ENCODE measurements at regions not wholly inside any gene's neighbourhood (a gene's known extent, or its start where the extent isn't known, plus 50 kb on each side); places are given as distances from the start of the nearest gene placed in this dataset.

GRCh38 chr2:81974216-81974615 lies 1669.7 kb upstream of the LRRTM1 start:
- Mint-ChIP-seq H3K9me3 (no peaks in the 10 kb centered on the region), H3K4me3 (no peak overlapping the region), H3K36me3 (ENCODE audit: insufficient read depth) (no peaks in the 10 kb centered on the region), H3K27ac (ENCODE audit: low read depth) (no peak overlapping the region), H3K4me1 (no peaks in the 10 kb centered on the region), H3K27me3 (no peaks in the 10 kb centered on the region)
- ATAC-seq (replicated peaks; ENCODE audit: extremely low read depth, poor library complexity, severe bottlenecking) (no peak), DNase-seq (ENCODE audit: low spot score in 2 of 2) (no peak)

GRCh38 chr2:81942876-81943275 lies 1638.3 kb upstream of the LRRTM1 start:
- no peak for ATAC-seq (replicated peaks; ENCODE audit: extremely low read depth, poor library complexity, severe bottlenecking)
- Mint-ChIP-seq H3K9me3 (peaks cover 31% of the 10 kb centered on the region), H3K27ac (ENCODE audit: low read depth) (no peak overlapping the region), H3K36me3 (ENCODE audit: insufficient read depth) (peaks cover 3% of the 10 kb centered on the region), H3K4me1 (no peaks in the 10 kb centered on the region), H3K27me3 (no peaks in the 10 kb centered on the region), H3K4me3 (no peak overlapping the region)
- DNase-seq (ENCODE audit: low spot score in 2 of 2): no peak

GRCh38 chr2:81942136-81942680 lies 1637.7 kb upstream of the LRRTM1 start:
- H3K27ac Mint-ChIP-seq (ENCODE audit: low read depth): no peak overlapping the region
- no peaks in the 10 kb centered on the region for H3K27me3 Mint-ChIP-seq
- DNase-seq (ENCODE audit: low spot score in 2 of 2) (no peak), ATAC-seq (replicated peaks; ENCODE audit: extremely low read depth, poor library complexity, severe bottlenecking) (no peak)
- H3K36me3 Mint-ChIP-seq (ENCODE audit: insufficient read depth): peaks cover 3% of the 10 kb centered on the region
- no peaks in the 10 kb centered on the region for H3K4me1 Mint-ChIP-seq
- H3K4me3 Mint-ChIP-seq: no peak overlapping the region
- peaks cover 25% of the 10 kb centered on the region for H3K9me3 Mint-ChIP-seq

- no peak for ATAC-seq (replicated peaks; ENCODE audit: extremely low read depth, poor library complexity, severe bottlenecking)
- H3K4me3 Mint-ChIP-seq: no peak overlapping the region
- DNase-seq (ENCODE audit: low spot score in 2 of 2): no peak
- H3K4me1 Mint-ChIP-seq: no peaks in the 10 kb centered on the region
- peaks cover 23% of the 10 kb centered on the region for H3K9me3 Mint-ChIP-seq
- peaks cover 3% of the 10 kb centered on the region for H3K36me3 Mint-ChIP-seq (ENCODE audit: insufficient read depth)
- H3K27me3 Mint-ChIP-seq: no peaks in the 10 kb centered on the region
- no peak overlapping the region for H3K27ac Mint-ChIP-seq (ENCODE audit: low read depth)
These were observed 1635.9 kb upstream of the LRRTM1 start for GRCh38 chr2:81940266-81940955.

- Mint-ChIP-seq H3K27ac (ENCODE audit: low read depth) (no peak overlapping the region), H3K36me3 (ENCODE audit: insufficient read depth) (no peaks in the 10 kb centered on the region), H3K4me3 (no peak overlapping the region), H3K27me3 (no peaks in the 10 kb centered on the region), H3K9me3 (peaks cover 24% of the 10 kb centered on the region), H3K4me1 (no peaks in the 10 kb centered on the region)
- DNase-seq (ENCODE audit: low spot score in 2 of 2): no peak
- no peak for ATAC-seq (replicated peaks; ENCODE audit: extremely low read depth, poor library complexity, severe bottlenecking)
These were observed 1633.4 kb upstream of the LRRTM1 start for GRCh38 chr2:81937944-81938343.

GRCh38 chr2:81903534-81903933 lies 1599.0 kb upstream of the LRRTM1 start:
- Mint-ChIP-seq H3K4me3 (no peak overlapping the region), H3K36me3 (ENCODE audit: insufficient read depth) (no peaks in the 10 kb centered on the region), H3K9me3 (peaks cover 11% of the 10 kb centered on the region), H3K4me1 (no peaks in the 10 kb centered on the region), H3K27me3 (no peaks in the 10 kb centered on the region), H3K27ac (ENCODE audit: low read depth) (no peak overlapping the region)
- ATAC-seq (replicated peaks; ENCODE audit: extremely low read depth, poor library complexity, severe bottlenecking) (no peak), DNase-seq (ENCODE audit: low spot score in 2 of 2) (no peak)

GRCh38 chr2:81901017-81901416 lies 1596.5 kb upstream of the LRRTM1 start:
- H3K27ac Mint-ChIP-seq (ENCODE audit: low read depth): no peak overlapping the region
- peaks cover under 1% of the 10 kb centered on the region for H3K36me3 Mint-ChIP-seq (ENCODE audit: insufficient read depth)
- H3K9me3 Mint-ChIP-seq: peaks cover 11% of the 10 kb centered on the region
- H3K27me3 Mint-ChIP-seq: no peaks in the 10 kb centered on the region
- DNase-seq (ENCODE audit: low spot score in 2 of 2) (no peak), ATAC-seq (replicated peaks; ENCODE audit: extremely low read depth, poor library complexity, severe bottlenecking) (no peak)
- no peak overlapping the region for H3K4me3 Mint-ChIP-seq
- no peaks in the 10 kb centered on the region for H3K4me1 Mint-ChIP-seq

- Mint-ChIP-seq H3K9me3 (peaks cover 6% of the 10 kb centered on the region), H3K27ac (ENCODE audit: low read depth) (no peak overlapping the region), H3K27me3 (no peaks in the 10 kb centered on the region), H3K4me1 (no peaks in the 10 kb centered on the region), H3K36me3 (ENCODE audit: insufficient read depth) (peaks cover 1% of the 10 kb centered on the region), H3K4me3 (no peak overlapping the region)
- no peak for DNase-seq (ENCODE audit: low spot score in 2 of 2)
- ATAC-seq (replicated peaks; ENCODE audit: extremely low read depth, poor library complexity, severe bottlenecking): no peak
These were observed 1591.2 kb upstream of the LRRTM1 start for GRCh38 chr2:81895620-81896250.

GRCh38 chr2:81894451-81894990 lies 1590.0 kb upstream of the LRRTM1 start:
- H3K4me1 Mint-ChIP-seq: no peaks in the 10 kb centered on the region
- no peaks in the 10 kb centered on the region for H3K27me3 Mint-ChIP-seq
- H3K4me3 Mint-ChIP-seq: no peak overlapping the region
- no peak overlapping the region for H3K27ac Mint-ChIP-seq (ENCODE audit: low read depth)
- DNase-seq (ENCODE audit: low spot score in 2 of 2): no peak
- no peak for ATAC-seq (replicated peaks; ENCODE audit: extremely low read depth, poor library complexity, severe bottlenecking)
- H3K9me3 Mint-ChIP-seq: peaks cover 6% of the 10 kb centered on the region
- peaks cover 1% of the 10 kb centered on the region for H3K36me3 Mint-ChIP-seq (ENCODE audit: insufficient read depth)

GRCh38 chr2:81876624-81877023 lies 1572.1 kb upstream of the LRRTM1 start:
- no peak for DNase-seq (ENCODE audit: low spot score in 2 of 2)
- Mint-ChIP-seq H3K4me3 (no peak overlapping the region), H3K9me3 (peaks cover 4% of the 10 kb centered on the region)

GRCh38 chr2:81872006-81872405 lies 1567.5 kb upstream of the LRRTM1 start:
- H3K9me3 Mint-ChIP-seq: peaks cover 16% of the 10 kb centered on the region
- no peak for ATAC-seq (replicated peaks; ENCODE audit: extremely low read depth, poor library complexity, severe bottlenecking)
- no peaks in the 10 kb centered on the region for H3K27me3 Mint-ChIP-seq
- no peaks in the 10 kb centered on the region for H3K36me3 Mint-ChIP-seq (ENCODE audit: insufficient read depth)
- H3K4me3 Mint-ChIP-seq: no peak overlapping the region
- H3K27ac Mint-ChIP-seq (ENCODE audit: low read depth): no peak overlapping the region
- no peak for DNase-seq (ENCODE audit: low spot score in 2 of 2)
- H3K4me1 Mint-ChIP-seq: no peaks in the 10 kb centered on the region

More at GRCh38 chr2:81876624-81877023, 1572.1 kb upstream of the LRRTM1 start:
- H3K36me3 Mint-ChIP-seq (ENCODE audit: insufficient read depth): no peaks in the 10 kb centered on the region
- no peaks in the 10 kb centered on the region for H3K27me3 Mint-ChIP-seq
- no peak overlapping the region for H3K27ac Mint-ChIP-seq (ENCODE audit: low read depth)
- H3K4me1 Mint-ChIP-seq: no peaks in the 10 kb centered on the region
- no peak for ATAC-seq (replicated peaks; ENCODE audit: extremely low read depth, poor library complexity, severe bottlenecking)

- Mint-ChIP-seq H3K27me3 (no peaks in the 10 kb centered on the region), H3K27ac (ENCODE audit: low read depth) (no peak overlapping the region), H3K36me3 (ENCODE audit: insufficient read depth) (no peaks in the 10 kb centered on the region), H3K9me3 (peaks cover 16% of the 10 kb centered on the region), H3K4me1 (no peaks in the 10 kb centered on the region), H3K4me3 (no peak overlapping the region)
- DNase-seq (ENCODE audit: low spot score in 2 of 2) (no peak), ATAC-seq (replicated peaks; ENCODE audit: extremely low read depth, poor library complexity, severe bottlenecking) (no peak)
These were observed 1565.6 kb upstream of the LRRTM1 start for GRCh38 chr2:81870119-81870518.

GRCh38 chr2:81858998-81859397 lies 1554.4 kb upstream of the LRRTM1 start:
- no peak for ATAC-seq (replicated peaks; ENCODE audit: extremely low read depth, poor library complexity, severe bottlenecking)
- no peak overlapping the region for H3K27ac Mint-ChIP-seq (ENCODE audit: low read depth)
- no peaks in the 10 kb centered on the region for H3K4me1 Mint-ChIP-seq
- no peak for DNase-seq (ENCODE audit: low spot score in 2 of 2)
- no peaks in the 10 kb centered on the region for H3K27me3 Mint-ChIP-seq
- H3K4me3 Mint-ChIP-seq: no peak overlapping the region
- no peaks in the 10 kb centered on the region for H3K36me3 Mint-ChIP-seq (ENCODE audit: insufficient read depth)
- H3K9me3 Mint-ChIP-seq: peaks cover 11% of the 10 kb centered on the region

Data from central memory CD8-positive, alpha-beta T cell (primary cell).